ENCODE measurements at regions not wholly inside any gene's neighbourhood (a gene's known extent, or its start where the extent isn't known, plus 50 kb on each side); places are given as distances from the start of the nearest gene placed in this dataset.

- ChIA-PET CTCF (ENCODE audit: partially characterized antibody) (no interaction called here), POLR2A (ENCODE audit: partially characterized antibody) (no interaction called here)
- Histone ChIP-seq H2AK5ac (ENCODE audit: low read depth, low read length) (no peak overlapping the region), H2BK120ac (replicated peaks; ENCODE audit: low read depth, low read length) (no peak overlapping the region), H3K23me2 (ENCODE audit: low read depth, low read length) (no peaks in the 10 kb centered on the region), H2BK12ac (ENCODE audit: low read depth, low read length) (no peak overlapping the region), H3K79me2 (ENCODE audit: control insufficient read depth in 1 of 2, insufficient read depth in 2 of 2, low read length in 2 of 2) (no peaks in the 10 kb centered on the region), H3K56ac (replicated peaks; ENCODE audit: insufficient read length, low read depth, low read length) (no peak overlapping the region), H3K4me2 (ENCODE audit: insufficient read depth in 1 of 2, low read depth in 2 of 2, low read length in 2 of 2) (no peak overlapping the region), H4K5ac (ENCODE audit: insufficient read length, low read depth, low read length) (no peak overlapping the region), H3K23ac (ENCODE audit: insufficient read length) (no peak overlapping the region), H3K9me3 (ENCODE audit: insufficient read depth in 2 of 2, low read depth in 1 of 2, low read length in 1 of 2) (no peaks in the 10 kb centered on the region), H4K91ac (replicated peaks; ENCODE audit: insufficient read length, low read length) (no peak overlapping the region), H3K79me1 (ENCODE audit: low read depth, low read length) (no peaks in the 10 kb centered on the region), H3K9ac (replicated peaks in 1 of 4; ENCODE audit: extremely low read depth in 1 of 4, low read depth in 3 of 4, low read length in 3 of 4) (no peak overlapping the region), H3K27me3 (replicated peaks in 1 of 4; ENCODE audit: control insufficient read depth in 3 of 4, extremely low read depth in 1 of 4, insufficient read depth in 3 of 4, low read length in 3 of 4) (no peaks in the 10 kb centered on the region), H4K20me1 (replicated peaks in 1 of 2; ENCODE audit: control insufficient read depth in 1 of 2, insufficient read depth in 2 of 2, low read length in 2 of 2) (no peaks in the 10 kb centered on the region), H2BK20ac (ENCODE audit: low read length) (no peak overlapping the region), H2AFZ (ENCODE audit: low read length) (no peak overlapping the region), H3K4me1 (replicated peaks in 1 of 4; ENCODE audit: control insufficient read depth in 3 of 4, insufficient read depth in 4 of 4, low read length in 3 of 4) (peaks cover 0 to 9% (median 3%) of the 10 kb centered on the region in 4 experiments; a peak in 3 of 7 replicates), H2BK5ac (ENCODE audit: low read depth, low read length) (no peak overlapping the region), H3K4ac (replicated peaks; ENCODE audit: insufficient read length, low read depth, low read length) (no peak overlapping the region), H3K18ac (ENCODE audit: extremely low read depth, low read length) (no peak overlapping the region), H3K27ac (ENCODE audit: low read depth, low read length) (no peak overlapping the region), H3K14ac (ENCODE audit: insufficient read length) (no peak overlapping the region), H3K4me3 (ENCODE audit: extremely low read depth in 1 of 4, insufficient read depth in 2 of 4, low read depth in 3 of 4, low read length in 4 of 4) (no peak overlapping the region), H3K36me3 (ENCODE audit: control insufficient read depth in 2 of 4, insufficient read depth in 4 of 4, low read length in 3 of 4) (no peaks in the 10 kb centered on the region), H4K8ac (ENCODE audit: extremely low read depth, insufficient read depth, low read length) (no peak overlapping the region), H2BK15ac (ENCODE audit: low read length) (no peak overlapping the region)
- peak; percentile 13 for FAIRE-seq
- TF ChIP-seq MAFK (IDR thresholded peaks at IDR 0.05; ENCODE audit: low read depth, low read length) (no peak), SP1 (IDR thresholded peaks at IDR 0.05; ENCODE audit: low read depth, low read length) (no peak), ASH2L (IDR thresholded peaks at IDR 0.05; ENCODE audit: low read length) (no peak)
- no peak for DNase-seq (ENCODE audit: low read depth in 1 of 2, low spot score in 2 of 2)
- 85% methylated on average over 2 of the region's 2 CpGs; no CpG with 5 or more reads in 1 of the 2 experiments for WGBS, 2 experiments (ENCODE audit: extremely low coverage in 1 of 2, insufficient coverage in 1 of 2, insufficient read length in 1 of 2, insufficient replicate concordance in 2 of 2, low coverage in 1 of 2, low lambda C conversion rate in 2 of 2, missing lambda C conversion rate in 1 of 2)
These were observed 121.2 kb upstream of the UST start for GRCh38 chr6:148625609-148626008.

Measured in H1 (cell line).